GM19351 (cell line): ENCODE measurements at regions not wholly inside any gene's neighbourhood (a gene's known extent, or its start where the extent isn't known, plus 50 kb on each side); places are given as distances from the start of the nearest gene placed in this dataset.
"Not testable (repeated sequence)": the region's sequence is repeated elsewhere in the genome, so short reads cannot be mapped to it uniquely, and the experiment has no call there.

Source experiments
- ATAC-seq: cut with Tn5 transposase; IDR thresholded peaks from one replicate; pipeline ENCODE4 v1.9.1; 2021; ENCODE audit warnings: mild to moderate bottlenecking, moderate library complexity; ENCODE audit not compliant: unreplicated experiment

- ATAC-seq: not testable (repeated sequence)
These were observed 262.1 kb upstream of the TMC3 start for GRCh38 chr15:81636064-81636463.

- no peak for ATAC-seq
These were observed 259.9 kb upstream of the TMC3 start for GRCh38 chr15:81633889-81634288.

GRCh38 chr15:81625896-81626295 lies 251.9 kb upstream of the TMC3 start:
- no peak for ATAC-seq

- no peak for ATAC-seq
These were observed 245.0 kb upstream of the TMC3 start for GRCh38 chr15:81619002-81619401.

GRCh38 chr15:81612631-81613030 lies 238.6 kb upstream of the TMC3 start:
- no peak for ATAC-seq

- no peak for ATAC-seq
These were observed 237.7 kb upstream of the TMC3 start for GRCh38 chr15:81611679-81612078.

DNA sequence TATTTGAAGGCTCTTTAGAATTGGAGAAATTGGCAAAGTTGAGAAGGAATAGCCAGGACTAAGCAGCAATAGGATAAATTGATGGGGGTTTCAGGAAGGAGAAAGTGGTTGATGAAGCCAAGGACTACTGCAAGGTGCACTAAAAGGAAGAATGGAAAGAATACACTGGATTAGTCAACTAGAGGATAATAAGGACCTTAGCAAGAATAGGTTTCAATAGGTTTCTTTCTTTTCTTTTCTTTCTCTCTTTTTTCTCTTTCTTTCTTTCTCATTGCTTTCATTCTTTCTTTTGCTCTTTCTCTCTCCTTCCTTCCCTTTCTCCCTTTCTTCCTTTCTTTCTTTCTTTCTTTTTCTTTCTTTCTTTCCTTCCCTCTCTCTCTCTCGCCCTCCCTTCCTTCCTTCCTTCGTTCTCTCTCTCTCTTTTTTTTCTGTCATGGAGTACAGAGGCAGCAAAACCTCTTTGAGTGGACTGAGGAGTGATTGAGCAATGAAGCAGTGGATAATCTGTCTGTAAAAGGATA lies 234.4 kb upstream of the TMC3 start:
- no peak for ATAC-seq

DNA sequence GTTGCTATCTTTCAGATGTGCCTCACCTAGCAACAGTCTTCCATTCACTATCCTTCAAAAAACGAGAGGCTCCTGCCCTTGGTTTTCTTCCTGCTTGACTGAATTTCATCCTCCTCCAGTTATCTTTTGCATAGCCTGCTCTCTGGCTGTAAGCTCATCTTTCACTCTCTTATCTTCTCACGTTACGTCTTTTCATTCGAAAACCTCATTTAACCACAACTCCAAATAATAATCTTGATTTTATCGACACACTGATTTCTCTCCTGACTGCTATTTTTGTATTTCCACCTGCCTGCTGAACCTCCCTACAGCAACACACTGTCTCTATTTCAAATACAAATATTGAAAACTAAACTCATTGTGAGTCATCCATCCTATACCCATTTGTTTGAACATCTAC lies 230.7 kb upstream of the TMC3 start:
- ATAC-seq: no peak

GRCh38 chr15:81596159-81596865 lies 222.3 kb upstream of the TMC3 start:
- no peak for ATAC-seq

DNA sequence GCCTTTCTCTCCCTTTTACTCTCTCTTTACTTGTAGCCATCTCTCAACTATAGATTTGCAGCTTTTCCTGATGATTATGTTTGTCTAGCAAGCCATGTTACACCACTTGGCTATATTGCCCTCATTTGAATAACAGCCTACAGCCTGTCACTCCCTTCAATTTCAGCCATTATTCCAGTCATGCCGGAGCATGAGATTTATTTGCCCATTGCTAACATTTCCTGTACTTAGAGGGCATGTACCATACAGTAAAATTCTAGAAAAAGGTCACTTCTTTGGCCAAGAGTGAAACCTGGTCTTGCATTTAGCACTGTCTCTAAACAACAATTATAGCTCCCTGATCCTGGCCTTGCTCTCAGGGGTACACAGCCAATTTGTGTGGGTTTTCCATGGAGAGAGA lies 221.7 kb upstream of the TMC3 start:
- no peak for ATAC-seq

DNA sequence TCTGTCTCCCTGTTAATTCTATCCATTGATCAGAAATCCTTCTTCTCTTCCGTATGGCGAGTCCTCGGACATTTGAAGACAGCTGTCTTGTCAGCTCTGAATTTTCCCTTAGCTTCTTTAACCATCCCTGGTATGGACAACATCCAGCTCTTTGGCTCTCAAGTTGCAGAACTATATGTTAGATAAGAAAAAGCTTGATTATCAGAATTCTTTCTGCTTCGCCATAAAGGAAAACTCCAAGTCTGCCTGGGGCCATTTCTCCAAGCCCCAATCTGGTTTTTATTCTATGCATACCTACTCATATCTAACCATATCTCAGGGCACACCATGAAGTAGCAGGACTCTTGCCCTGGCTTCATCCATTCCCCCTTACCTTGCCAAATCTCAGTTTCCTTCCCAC lies 215.7 kb upstream of the TMC3 start:
- ATAC-seq: no peak

- no peak for ATAC-seq
These were observed 201.6 kb upstream of the TMC3 start for GRCh38 chr15:81575436-81576123.

- ATAC-seq: peak; percentile 78
These were observed 199.2 kb upstream of the TMC3 start for GRCh38 chr15:81573098-81573746.

GRCh38 chr15:81572190-81572589 lies 198.2 kb upstream of the TMC3 start:
- no peak for ATAC-seq

GRCh38 chr15:81569286-81570080 lies 195.5 kb upstream of the TMC3 start:
- no peak for ATAC-seq

DNA sequence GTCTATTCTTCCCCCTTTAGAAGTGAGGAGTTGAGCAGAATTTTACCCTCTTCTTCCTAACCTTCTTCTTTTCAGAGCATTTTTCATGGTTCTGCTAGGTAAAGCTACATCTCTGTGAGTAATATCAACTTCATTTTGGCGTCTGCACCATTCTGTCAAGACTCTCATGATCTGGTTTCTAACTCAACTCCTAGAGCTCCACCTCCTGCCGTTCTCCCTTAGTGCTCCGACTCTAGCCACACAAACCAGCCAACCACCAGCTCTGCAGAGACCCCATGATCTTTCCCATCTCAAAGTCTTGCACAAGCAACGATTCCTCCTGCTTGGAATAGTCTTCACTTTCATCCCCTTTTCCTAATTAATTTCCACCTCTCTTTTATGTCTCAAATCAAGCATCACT lies 193.9 kb upstream of the TMC3 start:
- no peak for ATAC-seq

GRCh38 chr15:81562986-81563385 lies 189.0 kb upstream of the TMC3 start:
- ATAC-seq: no peak

DNA sequence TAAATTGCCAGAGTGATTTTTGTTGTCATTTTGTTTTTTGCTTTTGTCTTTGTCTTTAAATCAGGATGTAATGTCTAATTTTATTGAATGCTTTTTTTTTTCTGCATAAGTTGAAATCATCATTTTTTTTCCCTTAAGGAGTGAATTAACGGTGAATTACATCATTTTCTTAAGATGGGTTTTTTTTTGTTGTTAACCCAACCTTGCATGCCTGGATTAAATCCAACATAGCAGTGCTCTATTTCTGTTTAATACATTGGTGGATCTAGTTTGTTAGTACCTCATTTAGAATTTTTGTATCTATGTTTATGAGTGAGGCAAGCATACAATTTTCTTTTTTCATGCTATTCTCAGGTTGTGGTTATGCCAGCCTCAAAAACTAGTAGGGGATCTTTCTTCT lies 186.4 kb upstream of the TMC3 start:
- ATAC-seq: no peak

- no peak for ATAC-seq
These were observed 184.0 kb upstream of the TMC3 start for GRCh38 chr15:81558056-81558455.

- ATAC-seq: no peak
These were observed 181.3 kb upstream of the TMC3 start for GRCh38 chr15:81555346-81555745.
